AG20443 (cell line): ENCODE measurements at regions not wholly inside any gene's neighbourhood (a gene's known extent, or its start where the extent isn't known, plus 50 kb on each side); places are given as distances from the start of the nearest gene placed in this dataset.
"Not testable (repeated sequence)": the region's sequence is repeated elsewhere in the genome, so short reads cannot be mapped to it uniquely, and the experiment has no call there.

Experiments
- DNase-seq: peaks from one replicate; pipeline ENCODE4 v3.0.0; 2012; ENCODE audit warnings: low spot score, mixed read lengths

GRCh38 chr10:36050763-36051499, 408.8 kb upstream of the FZD8 start:
- no peak for DNase-seq

DNA sequence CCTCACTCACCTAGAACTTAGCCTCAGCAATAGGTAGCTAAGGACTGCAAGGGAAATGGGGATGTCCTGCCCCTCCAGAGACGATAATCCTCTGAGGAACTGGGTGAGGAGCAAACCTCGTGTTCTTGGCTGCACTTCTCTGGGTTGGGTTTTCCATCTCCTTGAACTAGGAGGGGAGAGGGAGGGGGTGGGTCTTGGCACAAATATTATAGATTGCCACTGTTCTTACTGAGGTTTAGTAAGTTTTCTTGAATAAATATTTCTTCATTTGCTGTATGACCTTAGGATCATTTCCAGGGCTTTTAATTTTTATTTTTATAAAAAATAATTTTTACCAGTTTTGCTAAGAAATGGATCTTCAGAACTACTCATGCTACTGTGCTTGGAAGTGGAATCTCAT, 406.7 kb upstream of the FZD8 start:
- no peak for DNase-seq

DNA sequence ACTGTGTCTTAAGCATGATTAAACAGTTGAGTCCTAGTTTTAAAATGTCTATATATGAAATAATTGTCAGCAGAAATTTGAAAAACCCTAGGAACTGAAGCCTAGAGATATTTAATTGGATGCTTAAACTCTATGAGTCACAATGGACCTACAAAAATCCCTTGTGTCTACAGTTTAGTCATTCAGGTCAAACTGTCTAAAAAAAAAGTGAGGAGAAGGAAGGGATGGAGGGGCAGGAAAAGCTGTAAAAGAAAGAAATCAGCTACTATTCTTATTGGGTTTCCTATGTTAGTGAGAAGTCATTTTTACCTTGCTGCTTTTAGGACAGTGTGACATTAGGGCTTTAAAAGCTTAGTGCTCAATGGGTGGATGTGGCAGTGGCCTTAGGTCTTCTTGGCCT, 406.1 kb upstream of the FZD8 start:
- DNase-seq: no peak

- no peak for DNase-seq
These were observed 400.0 kb upstream of the FZD8 start for GRCh38 chr10:36042135-36042534.

- no peak for DNase-seq
These were observed 396.3 kb upstream of the FZD8 start for GRCh38 chr10:36038316-36038955.

DNA sequence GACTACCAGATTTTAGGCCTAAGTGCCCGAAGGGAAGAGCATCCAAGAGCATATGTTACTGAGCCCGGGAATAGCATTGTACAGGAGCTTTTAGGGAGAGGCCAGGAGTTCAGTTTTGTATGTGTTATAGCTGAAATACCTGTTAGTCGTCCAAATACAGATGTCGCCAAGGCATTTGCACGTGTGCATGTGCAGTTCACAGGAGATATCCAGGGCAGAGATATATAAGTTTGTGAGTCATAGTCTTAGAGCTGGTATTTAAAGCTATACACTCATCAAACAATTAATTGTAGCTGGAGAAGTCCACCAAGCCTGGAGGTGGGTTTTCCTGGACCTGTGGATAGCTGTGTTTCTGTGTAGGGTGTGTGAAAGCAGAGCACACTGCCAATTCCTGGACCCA, 394.0 kb upstream of the FZD8 start:
- no peak for DNase-seq

DNA sequence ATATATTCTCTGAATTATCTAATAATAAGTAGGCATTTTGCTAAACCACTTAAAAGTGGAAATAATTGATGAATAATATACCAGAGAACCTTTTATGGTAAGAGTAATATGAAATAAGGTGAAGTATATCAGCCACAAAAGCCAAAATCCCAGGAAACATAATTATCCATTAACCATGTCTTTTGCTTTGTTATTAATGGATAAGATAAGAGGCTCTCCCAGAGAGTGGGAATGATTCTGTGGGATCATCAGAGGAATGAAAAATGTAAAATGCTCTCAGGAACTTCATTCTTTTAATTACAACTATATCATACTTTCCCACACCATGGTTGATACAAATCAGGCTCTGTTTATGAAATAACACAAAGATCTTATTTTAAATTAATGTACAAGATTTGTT, 391.7 kb upstream of the FZD8 start:
- DNase-seq: no peak

DNA sequence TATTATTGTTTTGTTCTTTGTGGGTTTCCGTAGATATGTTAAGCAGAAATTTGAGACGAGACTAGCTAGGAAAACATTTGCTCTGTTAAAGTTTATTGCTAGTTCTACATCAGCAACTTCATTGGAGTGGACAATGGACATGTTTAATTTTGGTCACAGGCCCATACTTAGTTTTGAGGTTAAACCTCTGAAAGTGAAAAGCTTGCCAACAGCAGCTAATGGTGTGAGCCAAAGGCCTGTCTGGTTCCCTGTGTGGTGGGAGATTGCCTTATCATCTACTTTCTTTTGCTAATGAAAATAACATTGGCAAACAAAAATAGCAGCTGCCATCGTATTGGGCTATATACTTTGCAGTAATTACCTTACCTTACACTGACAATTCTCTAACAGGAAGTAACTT, 388.4 kb upstream of the FZD8 start:
- no peak for DNase-seq

GRCh38 chr10:36026656-36027390, 384.7 kb upstream of the FZD8 start:
- DNase-seq: peak; percentile 57

DNA sequence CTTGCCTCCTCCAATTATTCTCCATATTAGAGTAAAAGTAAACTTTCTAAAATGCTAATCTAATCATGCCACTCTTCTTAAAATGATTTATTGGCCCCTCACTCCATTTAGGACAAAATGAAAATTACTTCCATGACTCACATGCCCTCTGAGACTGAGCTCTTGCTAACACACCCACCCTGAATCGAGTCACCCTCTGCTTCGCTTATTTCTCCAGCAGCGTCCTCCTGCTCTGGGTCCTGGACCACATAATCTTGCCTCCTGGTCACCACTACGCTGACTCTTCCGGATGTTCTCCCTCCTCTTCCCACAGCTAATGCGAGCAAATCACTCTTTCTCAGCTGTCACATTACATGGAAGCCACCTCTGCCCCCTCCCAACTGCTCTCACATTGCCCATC, 384.0 kb upstream of the FZD8 start:
- DNase-seq: no peak

GRCh38 chr10:36023939-36024338, 381.8 kb upstream of the FZD8 start:
- DNase-seq: peak; percentile 89

DNA sequence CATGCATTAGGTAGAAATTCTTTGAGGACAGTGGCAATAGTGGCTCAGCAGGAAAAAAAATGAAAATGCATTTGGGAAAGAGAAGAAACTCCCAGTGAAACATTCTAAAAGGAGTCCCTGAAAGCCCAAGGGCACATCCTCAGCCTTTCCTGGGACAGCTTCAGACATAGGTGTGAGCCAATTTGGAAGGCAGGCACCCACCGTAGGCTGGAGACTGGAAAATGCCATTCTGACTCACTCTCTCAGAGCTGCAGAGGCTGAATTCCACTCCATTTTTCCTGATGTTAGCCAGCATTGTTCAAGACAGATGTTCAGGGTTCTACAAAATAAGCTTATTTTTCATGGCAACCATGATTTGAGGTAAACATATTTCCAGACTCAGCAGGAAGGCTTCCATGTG, 379.0 kb upstream of the FZD8 start:
- DNase-seq: peak; percentile 45

DNA sequence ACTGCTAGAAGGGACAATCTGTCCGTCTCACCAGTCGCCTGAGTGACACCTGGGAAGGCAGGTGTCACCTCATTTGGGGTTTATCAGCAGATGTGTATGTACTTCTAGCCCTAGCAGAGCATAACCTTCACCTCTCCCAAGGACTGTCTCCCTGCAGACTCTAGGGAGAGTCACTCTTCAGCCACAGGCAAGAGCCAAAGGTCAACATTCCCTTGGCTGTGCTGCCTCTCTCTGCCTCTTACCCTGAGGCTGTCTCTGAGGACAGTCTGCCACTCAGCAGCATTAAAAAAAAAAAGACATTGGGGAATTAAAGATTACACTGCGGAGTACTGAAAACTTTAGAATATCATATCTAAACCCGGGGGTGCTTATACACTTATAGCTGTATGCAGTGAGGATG, 377.7 kb upstream of the FZD8 start:
- DNase-seq: no peak

DNA sequence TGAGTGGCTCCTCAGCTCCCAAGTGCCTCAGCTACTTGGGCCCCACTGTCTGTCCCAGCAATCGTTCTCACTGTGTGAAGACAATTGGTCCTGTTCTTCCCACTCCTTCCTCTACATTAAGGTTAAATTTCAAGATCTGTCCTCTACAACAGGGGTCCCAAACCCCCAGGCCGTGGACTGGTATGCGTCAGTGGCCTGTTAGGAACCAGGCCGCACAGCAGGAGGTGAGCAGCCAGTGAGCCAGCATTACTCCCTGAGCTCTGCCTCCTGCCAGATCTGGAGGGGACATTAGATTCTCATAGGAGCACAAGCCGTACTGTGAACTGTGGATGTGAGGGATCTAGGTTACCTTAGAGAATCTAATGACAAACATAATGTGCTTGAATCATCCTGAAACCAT, 376.9 kb upstream of the FZD8 start:
- DNase-seq: no peak

DNA sequence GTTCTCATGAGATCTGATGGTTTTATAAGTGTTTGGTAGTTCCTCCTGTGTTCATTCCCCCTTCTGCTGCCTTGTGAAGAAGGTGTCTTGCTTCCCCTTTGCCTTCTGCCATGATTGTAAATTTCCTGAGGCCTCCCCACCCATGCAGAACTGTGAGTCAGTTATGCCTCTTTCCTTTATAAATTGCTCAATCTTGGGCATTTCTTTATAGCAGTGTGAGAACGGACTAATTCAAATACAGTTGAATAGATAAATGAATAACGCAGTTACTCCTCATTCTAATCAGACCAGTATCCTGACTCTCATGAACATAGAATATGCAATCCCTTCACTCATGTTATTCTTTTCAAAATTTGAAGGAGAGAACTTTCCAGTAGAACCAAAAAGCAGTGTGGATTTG, 375.0 kb upstream of the FZD8 start:
- DNase-seq: no peak

DNA sequence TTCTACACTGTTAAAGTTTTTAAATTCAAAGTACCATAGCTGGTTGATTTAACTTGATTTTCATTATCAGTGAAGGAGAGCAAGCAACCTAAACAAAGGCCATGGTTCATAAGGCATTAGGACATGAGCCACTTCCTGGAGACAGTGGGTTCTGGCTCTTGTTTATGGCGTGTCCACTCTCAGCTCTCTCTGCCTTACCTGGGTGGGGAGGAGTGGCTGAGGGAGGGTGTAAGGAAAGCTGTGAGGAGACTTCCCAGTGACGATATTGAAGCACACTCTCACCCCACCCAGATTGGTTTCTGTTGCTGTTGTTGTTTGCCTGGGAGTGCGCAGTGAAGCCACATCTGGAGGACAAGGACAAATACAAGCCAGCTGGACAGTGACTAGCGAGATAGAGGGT, 365.3 kb upstream of the FZD8 start:
- DNase-seq: no peak

- no peak for DNase-seq
These were observed 361.6 kb upstream of the FZD8 start for GRCh38 chr10:36003688-36004087.

- no peak for DNase-seq
These were observed 361.0 kb upstream of the FZD8 start for GRCh38 chr10:36003031-36003600.

GRCh38 chr10:36002445-36002844, 360.3 kb upstream of the FZD8 start:
- DNase-seq: no peak

- DNase-seq: not testable (repeated sequence)
These were observed 358.7 kb upstream of the FZD8 start for GRCh38 chr10:36000754-36001153.

DNA sequence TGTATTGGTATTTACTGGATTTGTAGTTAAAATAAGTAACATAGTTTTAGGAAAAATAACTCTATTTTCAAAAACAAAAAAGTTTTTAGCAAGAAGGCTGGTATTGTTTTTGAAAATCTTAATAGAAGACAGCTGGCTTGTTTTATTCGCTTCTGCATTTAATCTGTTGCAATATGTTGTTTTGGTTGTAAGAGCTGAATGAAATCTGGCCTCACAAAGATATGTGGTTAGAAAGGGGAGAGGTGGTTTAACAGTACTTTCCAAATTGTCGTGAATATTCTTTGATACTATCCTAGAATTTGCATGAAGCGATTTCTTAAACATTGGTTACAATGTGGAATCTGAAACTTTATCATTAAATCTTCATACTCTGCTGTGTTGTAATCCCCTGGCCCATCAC, 355.9 kb upstream of the FZD8 start:
- DNase-seq: peak; percentile 19

- DNase-seq: no peak
These were observed 353.4 kb upstream of the FZD8 start for GRCh38 chr10:35995485-35995884.
